RWPE1 (cell line): ENCODE measurements at regions not wholly inside any gene's neighbourhood (a gene's known extent, or its start where the extent isn't known, plus 50 kb on each side); places are given as distances from the start of the nearest gene placed in this dataset.
"Not testable (repeated sequence)": the region's sequence is repeated elsewhere in the genome, so short reads cannot be mapped to it uniquely, and the experiment has no call there.

Experiments
- CTCF ChIA-PET: fragments of 350-600 bp; sonication (Branson Sonifier 250); formaldehyde crosslinking; extraction: SDS; loops from one replicate; lab custom pipeline; 2021; lab: Yijun Ruan, JAX
- POLR2A ChIA-PET: fragments of 400-600 bp; formaldehyde crosslinking; extraction: SDS; loops from one replicate; lab custom pipeline; 2020; ENCODE audit warnings: antibody characterized with exemption; ENCODE audit not compliant: low non-redundant PET; lab: Yijun Ruan, JAX
- DNase-seq: peaks from one replicate; pipeline ENCODE4 v3.0.0; 2012; ENCODE audit warnings: low spot score
- H3K27ac ChIP-seq: fragments of 450-650 bp; 2 replicates; pipeline ENCODE4 v1.5.1; 2017
- CTCF ChIP-seq: fragments of 450-650 bp; conservative IDR thresholded peaks from 2 replicates; pipeline ENCODE4 v1.5.1; 2017; ENCODE audit warnings: low read depth, mild to moderate bottlenecking

- no peak overlapping the region for H3K27ac ChIP-seq
- ChIA-PET CTCF (interaction anchor here (0.6 to 0.7 kb wide), 3 partner anchors 20 to 483 kb away, joined by 3 to 4 read pairs (median 3); no protein-coding TSS in a partner anchor), POLR2A (no interaction called here)
- DNase-seq, result no peak
- TF ChIP-seq CTCF, result no peak
Measured at GRCh38 chr6:55937951-55938690, 62.7 kb upstream of the BMP5 start.

- ChIA-PET CTCF (interaction anchor here (0.7 kb wide), 1 partner anchor 19 kb away, joined by 3 read pairs; no protein-coding TSS in a partner anchor), POLR2A (no interaction called here)
- H3K27ac ChIP-seq, result no peak overlapping the region
- DNase-seq, result no peak
- TF ChIP-seq CTCF, result no peak
Measured at GRCh38 chr6:55937261-55937947, 62.0 kb upstream of the BMP5 start.

- H3K27ac ChIP-seq, result no peak overlapping the region
- DNase-seq, result no peak
- TF ChIP-seq CTCF, result no peak
- POLR2A ChIA-PET, result no interaction called here
- CTCF ChIA-PET, result interaction anchor here (0.7 to 0.9 kb wide), 2 partner anchors 382 to 582 kb away, joined by 3 read pairs; no protein-coding TSS in a partner anchor
Measured at GRCh38 chr6:55931101-55931500, 55.7 kb upstream of the BMP5 start.

- DNase-seq, CTCF ChIA-PET, POLR2A ChIA-PET, H3K27ac ChIP-seq: not testable (repeated sequence)
Measured at GRCh38 chr6:55927713-55928112, 52.3 kb upstream of the BMP5 start.

GRCh38 chr6:55925292-55925691 is 49.9 kb upstream of the BMP5 start:
- POLR2A ChIA-PET, result no interaction called here
- TF ChIP-seq CTCF, result no peak
- CTCF ChIA-PET, result no interaction called here

More at GRCh38 chr6:55925292-55925691, 49.9 kb upstream of the BMP5 start:
- DNase-seq, result peak; percentile 79
- H3K27ac ChIP-seq, result no peak overlapping the region
